ENCODE measurements at regions not wholly inside any gene's neighbourhood (a gene's known extent, or its start where the extent isn't known, plus 50 kb on each side); places are given as distances from the start of the nearest gene placed in this dataset.

DNA sequence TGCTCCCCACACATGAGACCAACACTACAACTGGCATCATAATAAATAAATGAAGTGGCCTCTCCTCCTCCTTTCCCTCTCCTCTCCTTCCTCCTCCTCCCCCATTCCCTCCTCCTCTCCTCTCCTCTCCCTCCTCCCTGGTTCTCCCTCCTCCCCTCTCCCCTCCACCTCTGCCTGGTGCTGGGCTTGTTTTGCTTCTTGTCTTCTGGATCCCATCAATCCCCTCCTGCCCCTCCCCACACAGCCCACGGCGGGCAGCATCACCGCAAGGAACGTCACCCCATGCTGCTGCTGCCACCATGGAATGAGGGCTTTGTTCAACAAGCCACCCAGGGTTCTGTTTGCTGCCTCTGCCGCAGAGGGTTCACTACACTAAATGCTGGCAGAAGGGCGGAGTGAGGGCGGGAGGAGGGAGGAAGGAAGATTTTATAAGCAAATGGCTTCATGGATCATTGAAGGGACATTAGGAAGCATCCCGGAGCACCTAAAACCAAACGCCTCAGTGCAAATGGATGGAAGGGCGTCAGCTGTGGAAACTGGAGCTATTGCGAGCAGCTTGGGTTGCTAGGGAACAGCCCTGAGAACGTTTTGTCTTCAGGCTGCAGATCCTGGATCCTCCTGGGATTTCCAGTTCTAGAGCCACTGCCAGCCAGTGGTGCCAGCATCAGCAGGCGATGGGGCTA, 379.7 kb upstream of the ZMIZ1 start:
- H3K27ac ChIP-seq: no peak overlapping the region
- no peaks in the 10 kb centered on the region for H3K4me1 ChIP-seq
- H3K9me3 ChIP-seq: no peaks in the 10 kb centered on the region
- no peak overlapping the region for H3K4me3 ChIP-seq
- ATAC-seq (peak; percentile 23 to 75 (median 50)), FAIRE-seq (no peak), DNase-seq (peak in 1 of 6 donors; percentile 12)
- intact Hi-C loops (cut with DNase I): no loop called here
- TF ChIP-seq, protein P1, sequence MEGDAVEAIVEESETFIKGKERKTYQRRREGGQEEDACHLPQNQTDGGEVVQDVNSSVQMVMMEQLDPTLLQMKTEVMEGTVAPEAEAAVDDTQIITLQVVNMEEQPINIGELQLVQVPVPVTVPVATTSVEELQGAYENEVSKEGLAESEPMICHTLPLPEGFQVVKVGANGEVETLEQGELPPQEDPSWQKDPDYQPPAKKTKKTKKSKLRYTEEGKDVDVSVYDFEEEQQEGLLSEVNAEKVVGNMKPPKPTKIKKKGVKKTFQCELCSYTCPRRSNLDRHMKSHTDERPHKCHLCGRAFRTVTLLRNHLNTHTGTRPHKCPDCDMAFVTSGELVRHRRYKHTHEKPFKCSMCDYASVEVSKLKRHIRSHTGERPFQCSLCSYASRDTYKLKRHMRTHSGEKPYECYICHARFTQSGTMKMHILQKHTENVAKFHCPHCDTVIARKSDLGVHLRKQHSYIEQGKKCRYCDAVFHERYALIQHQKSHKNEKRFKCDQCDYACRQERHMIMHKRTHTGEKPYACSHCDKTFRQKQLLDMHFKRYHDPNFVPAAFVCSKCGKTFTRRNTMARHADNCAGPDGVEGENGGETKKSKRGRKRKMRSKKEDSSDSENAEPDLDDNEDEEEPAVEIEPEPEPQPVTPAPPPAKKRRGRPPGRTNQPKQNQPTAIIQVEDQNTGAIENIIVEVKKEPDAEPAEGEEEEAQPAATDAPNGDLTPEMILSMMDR (IDR thresholded peaks at IDR 0.05): no peak
- H3K27me3 ChIP-seq: no peaks in the 10 kb centered on the region
- WGBS, 2 donors: 74 to 83% methylated on average over 13 of the region's 13 CpGs
- H3K36me3 ChIP-seq: no peaks in the 10 kb centered on the region

DNA sequence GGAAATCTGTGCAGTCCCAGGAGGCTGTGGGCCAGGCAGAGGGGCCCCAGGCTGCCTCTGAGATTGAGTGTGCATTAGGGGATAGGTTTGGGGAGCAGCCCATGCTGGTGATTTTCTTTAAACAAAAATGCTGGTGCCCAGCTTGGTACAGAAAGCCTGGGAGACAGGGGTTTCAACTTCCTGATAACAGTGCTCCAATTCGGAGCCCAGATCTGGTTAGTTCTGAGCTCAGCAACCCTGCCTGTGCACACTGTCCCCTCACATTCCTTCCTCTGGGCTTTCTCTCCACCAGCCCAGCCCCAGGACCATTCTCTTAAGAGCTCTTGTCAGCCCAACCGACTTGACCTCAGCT, 379.2 kb upstream of the ZMIZ1 start:
- H3K4me1 ChIP-seq: no peaks in the 10 kb centered on the region
- TF ChIP-seq, protein P1 (IDR thresholded peaks at IDR 0.05): no peak
- intact Hi-C loops (cut with DNase I): no loop called here
- no peaks in the 10 kb centered on the region for H3K36me3 ChIP-seq
- no peaks in the 10 kb centered on the region for H3K9me3 ChIP-seq
- 69 to 76% methylated on average over 2 of the region's 2 CpGs for WGBS, 2 donors
- ATAC-seq (no peak), DNase-seq (no peak), FAIRE-seq (no peak)
- no peak overlapping the region for H3K27ac ChIP-seq
- H3K27me3 ChIP-seq: no peaks in the 10 kb centered on the region
- no peak overlapping the region for H3K4me3 ChIP-seq

DNA sequence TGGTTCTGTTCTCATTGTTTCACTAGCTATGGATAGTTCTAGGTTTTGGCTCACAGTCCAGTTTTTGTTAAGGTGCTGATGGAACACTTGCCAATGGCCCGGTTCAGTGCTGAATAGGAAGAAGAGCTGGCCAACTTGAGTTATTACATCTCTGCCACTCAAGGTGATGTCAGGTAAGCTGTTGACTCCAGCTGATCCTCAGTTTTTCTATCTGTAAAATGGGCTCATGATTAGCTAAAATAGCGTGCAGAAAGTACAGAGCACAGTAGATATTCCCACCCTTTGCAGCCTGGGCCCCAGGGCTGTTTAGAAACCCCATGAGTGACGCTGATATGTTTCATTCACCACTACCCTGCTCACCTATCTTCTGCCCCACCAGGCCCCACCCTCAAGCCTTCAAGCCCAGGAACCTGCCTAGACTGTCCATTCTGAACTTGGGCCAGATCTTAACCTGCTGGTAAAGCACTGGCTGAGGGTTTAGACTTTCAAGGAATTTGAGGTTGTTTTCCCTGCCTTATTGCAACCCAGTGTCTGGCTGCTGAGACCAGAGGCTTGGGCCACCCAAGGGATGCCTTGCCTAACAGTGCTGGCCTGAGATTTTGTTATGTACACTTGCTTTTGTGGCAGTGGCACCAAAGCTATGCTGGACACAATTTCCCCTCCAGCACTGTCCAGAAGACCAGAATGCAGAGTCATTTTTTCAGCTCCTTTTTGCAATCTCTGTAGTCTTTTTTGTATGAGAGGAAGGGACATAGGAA, 378.2 kb upstream of the ZMIZ1 start:
- DNase-seq (no peak), ATAC-seq (no peak), FAIRE-seq (no peak)
- 89 to 96% methylated on average over 3 of the region's 3 CpGs for WGBS, 2 donors
- Histone ChIP-seq H3K4me1 (no peaks in the 10 kb centered on the region), H3K36me3 (no peaks in the 10 kb centered on the region), H3K27me3 (no peaks in the 10 kb centered on the region), H3K27ac (no peak overlapping the region), H3K9me3 (no peaks in the 10 kb centered on the region), H3K4me3 (no peak overlapping the region)
- TF ChIP-seq, protein P1 (IDR thresholded peaks at IDR 0.05): no peak
- intact Hi-C loops (cut with DNase I): no loop called here

DNA sequence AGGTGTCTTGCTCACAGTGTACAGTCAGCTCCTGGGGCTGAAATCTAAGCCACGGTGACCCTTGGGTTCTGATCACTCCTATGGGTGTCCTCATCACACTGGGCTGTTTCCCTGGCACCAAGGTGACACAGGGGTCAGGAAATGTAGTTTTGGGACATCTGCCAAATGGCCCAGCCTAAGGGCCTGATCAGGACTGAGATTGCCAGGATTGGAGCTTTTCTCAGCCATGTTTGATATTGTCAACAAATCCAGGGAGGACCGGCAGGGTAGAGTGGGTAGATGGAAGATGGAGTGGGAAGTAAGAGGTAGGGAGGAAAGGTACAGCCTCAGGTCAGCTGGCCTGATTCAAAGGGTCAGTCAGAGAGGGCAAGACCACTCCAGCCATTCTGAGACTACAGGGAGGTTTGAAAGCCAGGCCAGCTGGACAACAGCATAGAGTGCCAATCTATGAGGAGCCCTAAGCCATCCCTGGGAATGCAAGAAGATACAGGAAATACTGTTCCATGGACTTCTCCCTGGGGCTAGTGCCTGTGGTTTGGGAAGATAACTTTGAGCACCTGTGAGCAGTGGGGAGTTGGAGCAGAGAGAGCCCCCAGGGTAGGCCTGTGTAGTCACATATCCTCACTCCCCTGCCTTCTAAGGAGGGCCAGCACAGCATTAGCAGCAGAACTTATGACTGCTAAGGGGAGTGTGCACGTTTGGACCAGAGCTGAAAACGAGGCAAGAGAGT, 377.3 kb upstream of the ZMIZ1 start:
- Histone ChIP-seq H3K4me3 (no peak overlapping the region), H3K27me3 (no peaks in the 10 kb centered on the region), H3K4me1 (no peaks in the 10 kb centered on the region), H3K9me3 (no peaks in the 10 kb centered on the region), H3K36me3 (no peaks in the 10 kb centered on the region), H3K27ac (no peak overlapping the region)
- DNase-seq (no peak), FAIRE-seq (no peak), ATAC-seq (no peak)
- intact Hi-C loops (cut with DNase I): no loop called here
- TF ChIP-seq, protein P1 (IDR thresholded peaks at IDR 0.05): no peak
- 70 to 77% methylated on average over 4 of the region's 4 CpGs for WGBS, 2 donors

All from pancreas (tissue), 10 donors.